K562 (cell line): ENCODE measurements at regions not wholly inside any gene's neighbourhood (a gene's known extent, or its start where the extent isn't known, plus 50 kb on each side); places are given as distances from the start of the nearest gene placed in this dataset.

ENCODE experiments used
- ATAC-seq: fragments of 200-7000 bp; cut with Tn5 transposase; 3 replicates; pipeline ENCODE4 v1.9.1; 2020; ENCODE audit warnings: moderate library complexity
- BruUV-seq: library from RNA; stranded (reverse); fragments of 400-500 nt; replicated peaks from 2 replicates; lab custom pipeline; 2021; lab: Mats Ljungman, UMichigan
- CTCF ChIA-PET: fragments of 300-600 bp; formaldehyde crosslinking; extraction: SDS; loops from one replicate; lab custom pipeline; 2021; ENCODE audit warnings: low intra/inter-chr PET ratio; lab: Yijun Ruan, JAX
- POLR2A ChIA-PET: fragments of 300-600, 350-650 bp; sonication (Branson Sonifier 250); formaldehyde crosslinking; extraction: SDS; loops from one replicate; lab custom pipeline; 2021; ENCODE audit warnings: antibody characterized with exemption, inconsistent platforms; lab: Yijun Ruan, JAX
- DNase-seq, 4 experiments: peaks; one replicate each; pipeline versions ENCODE4 v3.0.0 to v3.0.0-alpha.2; 2011 to 2018; ENCODE audit warnings: low spot score in 3 of 4, mixed read lengths in 3 of 4; ENCODE audit errors: extremely low read depth in 1 of 4
- FAIRE-seq: peaks from 2 replicates; lab custom pipeline; 2011; peaks lifted over from hg19 to GRCh38; lab: Jason Lieb, UNC
- H2AFZ ChIP-seq: 2 replicates; pipeline ENCODE4 v1.6.0; 2011; ENCODE audit warnings: low read depth, low read length, control low read depth, inconsistent platforms
- H3K27ac ChIP-seq: fragments of 200-600 bp; 3 replicates; pipeline ENCODE4 v1.8.0; 2011; ENCODE audit warnings: low read depth, mild to moderate bottlenecking, control low read depth, inconsistent platforms, low read length, moderate library complexity, mixed read lengths; ENCODE audit errors: extremely low read depth
- H3K27me3 ChIP-seq, 2 experiments: fragments of 300-600 bp in 1 of 2; 2 replicates in 1 of 2; 3 replicates in 1 of 2; pipeline versions ENCODE4 v1.6.0 to v1.8.0; 2011; ENCODE audit warnings: inconsistent platforms in 2 of 2, low read length in 2 of 2, mild to moderate bottlenecking in 1 of 2, mixed read lengths in 1 of 2, moderate library complexity in 1 of 2; ENCODE audit not compliant: control insufficient read depth in 2 of 2, insufficient read depth in 2 of 2
- H3K36me3 ChIP-seq: fragments of 300-600 bp; 3 replicates; pipeline ENCODE4 v1.8.0; 2011; ENCODE audit warnings: mild to moderate bottlenecking, low read length, inconsistent platforms; ENCODE audit not compliant: control insufficient read depth, insufficient read depth
- H3K4me1 ChIP-seq, 2 experiments: fragments of 200-600 bp in 1 of 2; replicated peaks in 1 of 2; 2 replicates in 1 of 2; 3 replicates in 1 of 2; pipeline versions ENCODE4 v1.5.1 to v1.8.0; 2011; ENCODE audit warnings: inconsistent platforms in 2 of 2, low read length in 2 of 2, mild to moderate bottlenecking in 1 of 2, mixed read lengths in 1 of 2, moderate library complexity in 1 of 2; ENCODE audit not compliant: control insufficient read depth in 2 of 2, insufficient read depth in 2 of 2
- H3K4me2 ChIP-seq: 2 replicates; pipeline ENCODE4 v1.6.1; 2011; ENCODE audit warnings: low read length, control low read depth, inconsistent platforms, mixed read lengths; ENCODE audit not compliant: insufficient read depth
- H3K4me3 ChIP-seq: fragments of 200-600 bp; sonication (generic), shearing (Covaris generic); 2 replicates; pipeline ENCODE4 v1.5.1; 2016; ENCODE audit warnings: control low read depth, inconsistent platforms
- H3K79me2 ChIP-seq: fragments of 200-600 bp; 3 replicates; pipeline ENCODE4 v1.8.0; 2011; ENCODE audit warnings: low read length, inconsistent platforms; ENCODE audit not compliant: control insufficient read depth, insufficient read depth
- H3K9ac ChIP-seq, 2 experiments: 2 replicates each; pipeline versions ENCODE4 v1.6.0 to v1.6.1; 2011; ENCODE audit warnings: low read depth in 2 of 2, low read length in 2 of 2, control low read depth in 1 of 2, inconsistent platforms in 1 of 2, mild to moderate bottlenecking in 1 of 2, mixed read lengths in 1 of 2; ENCODE audit not compliant: insufficient read depth in 1 of 2
- H3K9me1 ChIP-seq: one replicate; pipeline ENCODE4 v1.6.0; 2011; ENCODE audit warnings: inconsistent platforms, mild to moderate bottlenecking, low read length, moderate library complexity; ENCODE audit not compliant: control insufficient read depth, insufficient read depth
- H3K9me3 ChIP-seq: replicated peaks from 2 replicates; pipeline ENCODE4 v1.5.1; 2011; ENCODE audit warnings: low read depth, low read length, inconsistent platforms; ENCODE audit not compliant: control insufficient read depth, insufficient read depth
- H4K20me1 ChIP-seq: replicated peaks from 2 replicates; pipeline ENCODE4 v1.6.1; 2011; ENCODE audit warnings: low read length, inconsistent platforms, mixed read lengths; ENCODE audit not compliant: control insufficient read depth, insufficient read depth
- C11orf30 ChIP-seq: fragments of 450-650 bp; IDR thresholded peaks from 2 replicates; pipeline ENCODE4 v1.6.1; 2016; ENCODE audit warnings: low read depth, mild to moderate bottlenecking
- GABPA ChIP-seq: fragments of 200-800 bp; sonication (Bioruptor generic); conservative IDR thresholded peaks from 2 replicates; pipeline ENCODE4 v1.6.1; 2016; ENCODE audit warnings: low read depth, missing genetic modification characterization, missing compliant biosample characterization
- YY1 ChIP-seq, 3 experiments: IDR thresholded peaks; 2 replicates each; pipeline ENCODE4 v1.6.1; 2011; ENCODE audit warnings: low read length in 2 of 3, mild to moderate bottlenecking in 2 of 3, moderate library complexity in 2 of 3, borderline replicate concordance in 1 of 3, control low read depth in 1 of 3, low read depth in 1 of 3; ENCODE audit not compliant: insufficient read depth in 3 of 3, insufficient replicate concordance in 2 of 3, control insufficient read depth in 1 of 3, insufficient read length in 1 of 3; ENCODE audit errors: extremely low read depth in 1 of 3
- WGBS: fragments of 100-300 bp; shearing (Covaris generic); methylation state at CpG from one replicate; pipeline ENCODE4 v1.1.6; 2016; ENCODE audit warnings: low coverage, mixed read lengths; ENCODE audit not compliant: insufficient coverage; ENCODE audit errors: missing lambda C conversion rate; 5-methylcytosine and 5-hydroxymethylcytosine counted together
- in situ Hi-C: fragments of 300-500 bp; cut with MboI; formaldehyde crosslinking; loops from 4 replicates; pipeline ENCODE4 v1.15.0; 2018; ENCODE audit warnings: inconsistent platforms, mixed read lengths
- intact Hi-C: fragments of 100-400 bp; cut with micrococcal nuclease; formaldehyde crosslinking; loops from 2 replicates; pipeline ENCODE4 v1.14.2; 2022
- TF ChIP-seq, protein P1 (sequence below): fragments of 450-650 bp; IDR thresholded peaks from 2 replicates; pipeline ENCODE4 v1.6.1; 2016; ENCODE audit warnings: mild to moderate bottlenecking, moderate library complexity

DNA sequence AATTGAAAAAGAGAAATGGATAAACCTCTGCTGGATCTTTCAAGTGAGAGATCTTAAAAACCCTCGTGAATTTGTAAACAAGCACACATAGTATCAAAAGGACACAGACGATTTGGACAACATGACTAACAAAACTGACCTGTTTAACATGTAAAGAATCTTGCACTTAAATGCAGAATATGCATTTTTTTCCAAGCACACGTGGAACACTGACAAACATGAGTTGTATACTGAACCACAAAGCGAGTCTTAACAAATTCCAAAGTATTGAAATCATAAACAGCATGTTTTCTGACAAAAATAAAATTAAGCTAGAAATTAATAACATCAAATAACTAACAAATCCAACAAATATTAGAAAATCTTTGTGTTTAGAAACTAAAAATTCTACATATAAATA lies 65.0 kb upstream of the ZNF746 start:
- Histone ChIP-seq H3K4me1 (peaks cover 3 to 11% of the 10 kb centered on the region in 2 experiments; a peak in 4 of 5 replicates), H3K9me1 (no peaks in the 10 kb centered on the region), H3K9me3 (no peaks in the 10 kb centered on the region), H2AFZ (no peak overlapping the region), H3K27ac (no peak overlapping the region), H3K79me2 (peaks cover 23% of the 10 kb centered on the region), H3K36me3 (peaks cover 69% of the 10 kb centered on the region), H3K4me3 (no peak overlapping the region), H3K27me3 (no peaks in the 10 kb centered on the region), H4K20me1 (no peaks in the 10 kb centered on the region), H3K4me2 (no peak overlapping the region), H3K9ac (no peak overlapping the region)
- ChIA-PET CTCF (no interaction called here), POLR2A (interaction anchor here (0.6 kb wide), 1 partner anchor 323 kb away, joined by 3 read pairs; no protein-coding TSS in a partner anchor)
- no peak for ATAC-seq
- FAIRE-seq, result no peak
- 85% methylated on average over 4 of the region's 4 CpGs for WGBS
- DNase-seq, result no peak
- in situ Hi-C loops, result no loop called here
- BruUV-seq, result no TSS peak
- TF ChIP-seq GABPA (tag) (no peak), YY1 (IDR thresholded peaks at IDR 0.05; ENCODE audit: borderline replicate concordance in 1 of 3, control insufficient read depth in 1 of 3, extremely low read depth in 1 of 3, insufficient read depth in 3 of 3, insufficient read length in 1 of 3, insufficient replicate concordance in 2 of 3, low read depth in 1 of 3, low read length in 2 of 3) (no peak), C11orf30 (peak; percentile 45; the same call in 1 of the 2 replicates)
- TF ChIP-seq, protein P1, sequence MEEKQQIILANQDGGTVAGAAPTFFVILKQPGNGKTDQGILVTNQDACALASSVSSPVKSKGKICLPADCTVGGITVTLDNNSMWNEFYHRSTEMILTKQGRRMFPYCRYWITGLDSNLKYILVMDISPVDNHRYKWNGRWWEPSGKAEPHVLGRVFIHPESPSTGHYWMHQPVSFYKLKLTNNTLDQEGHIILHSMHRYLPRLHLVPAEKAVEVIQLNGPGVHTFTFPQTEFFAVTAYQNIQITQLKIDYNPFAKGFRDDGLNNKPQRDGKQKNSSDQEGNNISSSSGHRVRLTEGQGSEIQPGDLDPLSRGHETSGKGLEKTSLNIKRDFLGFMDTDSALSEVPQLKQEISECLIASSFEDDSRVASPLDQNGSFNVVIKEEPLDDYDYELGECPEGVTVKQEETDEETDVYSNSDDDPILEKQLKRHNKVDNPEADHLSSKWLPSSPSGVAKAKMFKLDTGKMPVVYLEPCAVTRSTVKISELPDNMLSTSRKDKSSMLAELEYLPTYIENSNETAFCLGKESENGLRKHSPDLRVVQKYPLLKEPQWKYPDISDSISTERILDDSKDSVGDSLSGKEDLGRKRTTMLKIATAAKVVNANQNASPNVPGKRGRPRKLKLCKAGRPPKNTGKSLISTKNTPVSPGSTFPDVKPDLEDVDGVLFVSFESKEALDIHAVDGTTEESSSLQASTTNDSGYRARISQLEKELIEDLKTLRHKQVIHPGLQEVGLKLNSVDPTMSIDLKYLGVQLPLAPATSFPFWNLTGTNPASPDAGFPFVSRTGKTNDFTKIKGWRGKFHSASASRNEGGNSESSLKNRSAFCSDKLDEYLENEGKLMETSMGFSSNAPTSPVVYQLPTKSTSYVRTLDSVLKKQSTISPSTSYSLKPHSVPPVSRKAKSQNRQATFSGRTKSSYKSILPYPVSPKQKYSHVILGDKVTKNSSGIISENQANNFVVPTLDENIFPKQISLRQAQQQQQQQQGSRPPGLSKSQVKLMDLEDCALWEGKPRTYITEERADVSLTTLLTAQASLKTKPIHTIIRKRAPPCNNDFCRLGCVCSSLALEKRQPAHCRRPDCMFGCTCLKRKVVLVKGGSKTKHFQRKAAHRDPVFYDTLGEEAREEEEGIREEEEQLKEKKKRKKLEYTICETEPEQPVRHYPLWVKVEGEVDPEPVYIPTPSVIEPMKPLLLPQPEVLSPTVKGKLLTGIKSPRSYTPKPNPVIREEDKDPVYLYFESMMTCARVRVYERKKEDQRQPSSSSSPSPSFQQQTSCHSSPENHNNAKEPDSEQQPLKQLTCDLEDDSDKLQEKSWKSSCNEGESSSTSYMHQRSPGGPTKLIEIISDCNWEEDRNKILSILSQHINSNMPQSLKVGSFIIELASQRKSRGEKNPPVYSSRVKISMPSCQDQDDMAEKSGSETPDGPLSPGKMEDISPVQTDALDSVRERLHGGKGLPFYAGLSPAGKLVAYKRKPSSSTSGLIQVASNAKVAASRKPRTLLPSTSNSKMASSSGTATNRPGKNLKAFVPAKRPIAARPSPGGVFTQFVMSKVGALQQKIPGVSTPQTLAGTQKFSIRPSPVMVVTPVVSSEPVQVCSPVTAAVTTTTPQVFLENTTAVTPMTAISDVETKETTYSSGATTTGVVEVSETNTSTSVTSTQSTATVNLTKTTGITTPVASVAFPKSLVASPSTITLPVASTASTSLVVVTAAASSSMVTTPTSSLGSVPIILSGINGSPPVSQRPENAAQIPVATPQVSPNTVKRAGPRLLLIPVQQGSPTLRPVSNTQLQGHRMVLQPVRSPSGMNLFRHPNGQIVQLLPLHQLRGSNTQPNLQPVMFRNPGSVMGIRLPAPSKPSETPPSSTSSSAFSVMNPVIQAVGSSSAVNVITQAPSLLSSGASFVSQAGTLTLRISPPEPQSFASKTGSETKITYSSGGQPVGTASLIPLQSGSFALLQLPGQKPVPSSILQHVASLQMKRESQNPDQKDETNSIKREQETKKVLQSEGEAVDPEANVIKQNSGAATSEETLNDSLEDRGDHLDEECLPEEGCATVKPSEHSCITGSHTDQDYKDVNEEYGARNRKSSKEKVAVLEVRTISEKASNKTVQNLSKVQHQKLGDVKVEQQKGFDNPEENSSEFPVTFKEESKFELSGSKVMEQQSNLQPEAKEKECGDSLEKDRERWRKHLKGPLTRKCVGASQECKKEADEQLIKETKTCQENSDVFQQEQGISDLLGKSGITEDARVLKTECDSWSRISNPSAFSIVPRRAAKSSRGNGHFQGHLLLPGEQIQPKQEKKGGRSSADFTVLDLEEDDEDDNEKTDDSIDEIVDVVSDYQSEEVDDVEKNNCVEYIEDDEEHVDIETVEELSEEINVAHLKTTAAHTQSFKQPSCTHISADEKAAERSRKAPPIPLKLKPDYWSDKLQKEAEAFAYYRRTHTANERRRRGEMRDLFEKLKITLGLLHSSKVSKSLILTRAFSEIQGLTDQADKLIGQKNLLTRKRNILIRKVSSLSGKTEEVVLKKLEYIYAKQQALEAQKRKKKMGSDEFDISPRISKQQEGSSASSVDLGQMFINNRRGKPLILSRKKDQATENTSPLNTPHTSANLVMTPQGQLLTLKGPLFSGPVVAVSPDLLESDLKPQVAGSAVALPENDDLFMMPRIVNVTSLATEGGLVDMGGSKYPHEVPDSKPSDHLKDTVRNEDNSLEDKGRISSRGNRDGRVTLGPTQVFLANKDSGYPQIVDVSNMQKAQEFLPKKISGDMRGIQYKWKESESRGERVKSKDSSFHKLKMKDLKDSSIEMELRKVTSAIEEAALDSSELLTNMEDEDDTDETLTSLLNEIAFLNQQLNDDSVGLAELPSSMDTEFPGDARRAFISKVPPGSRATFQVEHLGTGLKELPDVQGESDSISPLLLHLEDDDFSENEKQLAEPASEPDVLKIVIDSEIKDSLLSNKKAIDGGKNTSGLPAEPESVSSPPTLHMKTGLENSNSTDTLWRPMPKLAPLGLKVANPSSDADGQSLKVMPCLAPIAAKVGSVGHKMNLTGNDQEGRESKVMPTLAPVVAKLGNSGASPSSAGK, result peak; percentile 18; the same call in 1 of the 2 replicates
- intact Hi-C loops, result no loop called here
